ENCODE measurements at regions not wholly inside any gene's neighbourhood (a gene's known extent, or its start where the extent isn't known, plus 50 kb on each side); places are given as distances from the start of the nearest gene placed in this dataset.

DNA sequence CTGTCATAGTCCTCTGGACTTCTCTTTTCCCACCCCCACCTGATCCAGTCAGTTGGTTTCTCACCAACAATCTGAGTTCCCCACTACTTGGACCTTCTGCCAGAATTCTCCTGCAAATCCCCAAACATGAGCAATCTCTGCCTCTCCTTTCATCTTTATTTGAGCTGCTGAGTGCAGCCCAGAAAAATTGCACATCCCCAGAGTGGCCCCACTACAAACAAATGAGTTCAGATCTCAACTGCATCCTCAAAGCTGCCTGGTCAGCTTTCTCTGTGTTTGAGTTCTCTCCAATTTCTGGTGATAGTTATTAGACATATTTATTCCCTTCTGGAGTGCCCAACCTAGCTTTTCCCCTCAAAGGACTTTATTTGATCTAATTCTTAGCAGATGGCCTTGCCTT is 102.2 kb downstream of the PSAT1 start:
- Histone ChIP-seq H3K27ac (no peak overlapping the region), H3K9ac (no peak overlapping the region), H3K36me3 (ENCODE audit: insufficient read depth) (no peaks in the 10 kb centered on the region), H3K4me3 (IDR thresholded peaks at IDR 0.05; ENCODE audit: insufficient read depth, low read depth, low read length) (no peak overlapping the region), H4K20me1 (ENCODE audit: insufficient read depth) (no peaks in the 10 kb centered on the region), H3K27me3 (ENCODE audit: insufficient read depth, low read depth) (no peaks in the 10 kb centered on the region), H3K4me1 (ENCODE audit: low read depth, poor library complexity, severe bottlenecking) (no peaks in the 10 kb centered on the region), H2AFZ (ENCODE audit: low read depth) (no peak overlapping the region), H3K79me2 (ENCODE audit: insufficient read depth, low read depth) (no peaks in the 10 kb centered on the region), H3K4me2 (no peak overlapping the region)
- TF ChIP-seq, protein P1, sequence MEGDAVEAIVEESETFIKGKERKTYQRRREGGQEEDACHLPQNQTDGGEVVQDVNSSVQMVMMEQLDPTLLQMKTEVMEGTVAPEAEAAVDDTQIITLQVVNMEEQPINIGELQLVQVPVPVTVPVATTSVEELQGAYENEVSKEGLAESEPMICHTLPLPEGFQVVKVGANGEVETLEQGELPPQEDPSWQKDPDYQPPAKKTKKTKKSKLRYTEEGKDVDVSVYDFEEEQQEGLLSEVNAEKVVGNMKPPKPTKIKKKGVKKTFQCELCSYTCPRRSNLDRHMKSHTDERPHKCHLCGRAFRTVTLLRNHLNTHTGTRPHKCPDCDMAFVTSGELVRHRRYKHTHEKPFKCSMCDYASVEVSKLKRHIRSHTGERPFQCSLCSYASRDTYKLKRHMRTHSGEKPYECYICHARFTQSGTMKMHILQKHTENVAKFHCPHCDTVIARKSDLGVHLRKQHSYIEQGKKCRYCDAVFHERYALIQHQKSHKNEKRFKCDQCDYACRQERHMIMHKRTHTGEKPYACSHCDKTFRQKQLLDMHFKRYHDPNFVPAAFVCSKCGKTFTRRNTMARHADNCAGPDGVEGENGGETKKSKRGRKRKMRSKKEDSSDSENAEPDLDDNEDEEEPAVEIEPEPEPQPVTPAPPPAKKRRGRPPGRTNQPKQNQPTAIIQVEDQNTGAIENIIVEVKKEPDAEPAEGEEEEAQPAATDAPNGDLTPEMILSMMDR (conservative IDR thresholded peaks at IDR 0.05; ENCODE audit: low read depth, low read length) = no peak

DNA sequence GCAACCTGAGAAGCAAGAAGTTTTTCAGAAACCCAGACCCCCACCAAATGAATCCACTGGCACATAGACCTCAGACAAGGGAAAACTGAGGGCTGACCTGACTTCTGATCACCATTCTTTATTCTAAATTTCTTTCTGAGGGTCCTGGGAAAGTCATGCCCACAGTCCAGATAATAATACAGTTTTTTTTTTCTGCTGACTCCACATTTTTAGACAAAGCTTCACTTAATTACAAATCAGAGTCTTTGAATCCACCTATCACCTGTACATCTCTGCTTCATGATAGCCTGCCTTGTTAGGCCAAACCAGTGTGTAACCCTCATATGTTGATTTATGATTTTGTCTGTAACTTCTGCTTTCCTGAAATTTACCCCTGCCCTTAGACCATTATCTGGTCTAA is 103.6 kb downstream of the PSAT1 start:
- no peak overlapping the region for H3K9ac ChIP-seq
- H3K4me2 ChIP-seq = no peak overlapping the region
- TF ChIP-seq, protein P1 (conservative IDR thresholded peaks at IDR 0.05; ENCODE audit: low read depth, low read length) = no peak
- H3K27me3 ChIP-seq (ENCODE audit: insufficient read depth, low read depth) = no peaks in the 10 kb centered on the region
- no peaks in the 10 kb centered on the region for H3K36me3 ChIP-seq (ENCODE audit: insufficient read depth)
- H2AFZ ChIP-seq (ENCODE audit: low read depth) = no peak overlapping the region
- no peaks in the 10 kb centered on the region for H3K4me1 ChIP-seq (ENCODE audit: low read depth, poor library complexity, severe bottlenecking)
- H3K27ac ChIP-seq = no peak overlapping the region
- no peak overlapping the region for H3K4me3 ChIP-seq (IDR thresholded peaks at IDR 0.05; ENCODE audit: insufficient read depth, low read depth, low read length)
- no peaks in the 10 kb centered on the region for H4K20me1 ChIP-seq (ENCODE audit: insufficient read depth)
- no peaks in the 10 kb centered on the region for H3K79me2 ChIP-seq (ENCODE audit: insufficient read depth, low read depth)

DNA sequence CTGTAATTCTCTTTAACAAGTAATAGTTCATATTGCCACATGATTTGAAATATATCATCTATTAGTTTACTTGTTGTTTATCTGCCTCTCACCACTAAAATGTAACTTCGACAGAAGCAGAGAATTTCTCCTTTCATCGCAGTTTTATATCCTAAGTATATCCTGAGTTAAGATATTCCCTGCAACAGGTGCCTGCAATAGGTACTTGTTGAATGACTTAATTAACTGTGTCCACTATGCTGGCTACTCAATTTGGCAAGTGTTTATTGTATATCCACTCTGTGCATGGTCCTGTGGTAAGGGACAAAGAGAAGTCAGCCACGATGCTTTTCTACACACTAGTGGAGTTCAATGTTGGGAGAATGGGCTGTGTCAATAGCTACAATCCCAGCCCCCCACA is 108.5 kb downstream of the PSAT1 start:
- Histone ChIP-seq H3K4me3 (IDR thresholded peaks at IDR 0.05; ENCODE audit: insufficient read depth, low read depth, low read length) (no peak overlapping the region), H2AFZ (ENCODE audit: low read depth) (no peak overlapping the region), H3K27ac (no peak overlapping the region), H3K4me2 (no peak overlapping the region), H3K36me3 (ENCODE audit: insufficient read depth) (no peaks in the 10 kb centered on the region), H3K9ac (no peak overlapping the region), H3K27me3 (ENCODE audit: insufficient read depth, low read depth) (no peaks in the 10 kb centered on the region), H3K79me2 (ENCODE audit: insufficient read depth, low read depth) (no peaks in the 10 kb centered on the region), H3K4me1 (ENCODE audit: low read depth, poor library complexity, severe bottlenecking) (no peaks in the 10 kb centered on the region), H4K20me1 (ENCODE audit: insufficient read depth) (no peaks in the 10 kb centered on the region)
- TF ChIP-seq, protein P1 (conservative IDR thresholded peaks at IDR 0.05; ENCODE audit: low read depth, low read length) = no peak

DNA sequence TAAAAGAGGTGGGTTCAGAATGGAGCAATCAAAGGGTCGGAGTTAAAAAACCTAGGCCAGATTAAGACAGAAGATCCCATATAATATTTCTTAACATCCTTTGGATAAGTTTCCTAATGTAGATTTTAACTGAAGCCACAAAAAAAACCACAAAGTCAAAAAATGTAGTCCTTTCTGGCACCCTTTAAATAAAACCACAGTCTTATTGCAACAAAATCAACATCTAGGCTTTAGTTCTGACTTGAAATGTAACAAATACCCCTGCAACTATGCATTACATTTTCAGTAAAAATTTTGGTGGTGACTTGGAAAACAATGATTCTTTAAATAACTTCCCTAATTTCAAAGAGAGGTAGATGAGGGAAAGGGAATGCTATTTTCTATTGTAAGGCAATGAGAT is 109.2 kb downstream of the PSAT1 start:
- H3K27ac ChIP-seq = no peak overlapping the region
- TF ChIP-seq, protein P1 (conservative IDR thresholded peaks at IDR 0.05; ENCODE audit: low read depth, low read length) = no peak
- no peaks in the 10 kb centered on the region for H3K4me1 ChIP-seq (ENCODE audit: low read depth, poor library complexity, severe bottlenecking)
- no peaks in the 10 kb centered on the region for H3K27me3 ChIP-seq (ENCODE audit: insufficient read depth, low read depth)
- no peak overlapping the region for H3K4me2 ChIP-seq
- no peaks in the 10 kb centered on the region for H3K79me2 ChIP-seq (ENCODE audit: insufficient read depth, low read depth)
- no peak overlapping the region for H2AFZ ChIP-seq (ENCODE audit: low read depth)
- H4K20me1 ChIP-seq (ENCODE audit: insufficient read depth) = no peaks in the 10 kb centered on the region
- H3K9ac ChIP-seq = no peak overlapping the region
- no peak overlapping the region for H3K4me3 ChIP-seq (IDR thresholded peaks at IDR 0.05; ENCODE audit: insufficient read depth, low read depth, low read length)
- H3K36me3 ChIP-seq (ENCODE audit: insufficient read depth) = no peaks in the 10 kb centered on the region

DNA sequence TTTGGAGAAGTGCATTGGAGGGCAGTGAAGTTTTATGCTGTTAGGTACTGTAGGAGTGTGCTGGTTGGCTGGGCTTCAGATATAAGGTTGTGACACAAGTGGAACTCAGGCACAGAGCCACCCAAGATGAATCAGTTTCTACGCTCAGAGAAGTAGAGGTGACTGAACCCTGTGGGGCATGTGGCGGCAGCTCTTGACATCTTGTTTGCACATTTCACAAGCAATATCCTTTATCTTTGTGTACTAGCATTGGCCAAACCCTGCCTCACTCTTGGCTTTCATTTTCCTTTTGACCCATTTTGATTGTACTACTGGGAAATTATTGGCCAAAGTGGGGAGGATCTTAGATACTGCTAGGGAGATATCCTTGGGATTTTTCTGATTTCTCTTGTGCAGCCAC is 110.0 kb downstream of the PSAT1 start:
- Histone ChIP-seq H3K4me1 (ENCODE audit: low read depth, poor library complexity, severe bottlenecking) (no peaks in the 10 kb centered on the region), H3K79me2 (ENCODE audit: insufficient read depth, low read depth) (no peaks in the 10 kb centered on the region)

More for the DNA sequence above, 110.0 kb downstream of the PSAT1 start:
- H3K27ac ChIP-seq = no peak overlapping the region
- TF ChIP-seq, protein P1 (conservative IDR thresholded peaks at IDR 0.05; ENCODE audit: low read depth, low read length) = no peak
- H3K4me3 ChIP-seq (IDR thresholded peaks at IDR 0.05; ENCODE audit: insufficient read depth, low read depth, low read length) = no peak overlapping the region
- no peak overlapping the region for H3K4me2 ChIP-seq
- H4K20me1 ChIP-seq (ENCODE audit: insufficient read depth) = no peaks in the 10 kb centered on the region
- no peak overlapping the region for H2AFZ ChIP-seq (ENCODE audit: low read depth)
- H3K27me3 ChIP-seq (ENCODE audit: insufficient read depth, low read depth) = no peaks in the 10 kb centered on the region
- H3K36me3 ChIP-seq (ENCODE audit: insufficient read depth) = no peaks in the 10 kb centered on the region
- H3K9ac ChIP-seq = no peak overlapping the region

All from KMS-11 (cell line).